Anterior cingulate cortex (tissue), 58 donors: ENCODE measurements at regions not wholly inside any gene's neighbourhood (a gene's known extent, or its start where the extent isn't known, plus 50 kb on each side); places are given as distances from the start of the nearest gene placed in this dataset.

Experiments used
- DNase-seq, 58 donors: peaks; one replicate each; lab custom pipeline; 2025; lab: John Stamatoyannopoulos, UW

- no peak for DNase-seq
These were observed 176.3 kb upstream of the ZBTB20 start for GRCh38 chr3:115323380-115323779.

GRCh38 chr3:115324056-115324455 lies 177.0 kb upstream of the ZBTB20 start:
- DNase-seq, result no peak

GRCh38 chr3:115325539-115325938 lies 178.5 kb upstream of the ZBTB20 start:
- no peak for DNase-seq

- DNase-seq, result peak in 1 of 58 donors; percentile 1
These were observed 183.3 kb upstream of the ZBTB20 start for GRCh38 chr3:115330430-115330829.

DNA sequence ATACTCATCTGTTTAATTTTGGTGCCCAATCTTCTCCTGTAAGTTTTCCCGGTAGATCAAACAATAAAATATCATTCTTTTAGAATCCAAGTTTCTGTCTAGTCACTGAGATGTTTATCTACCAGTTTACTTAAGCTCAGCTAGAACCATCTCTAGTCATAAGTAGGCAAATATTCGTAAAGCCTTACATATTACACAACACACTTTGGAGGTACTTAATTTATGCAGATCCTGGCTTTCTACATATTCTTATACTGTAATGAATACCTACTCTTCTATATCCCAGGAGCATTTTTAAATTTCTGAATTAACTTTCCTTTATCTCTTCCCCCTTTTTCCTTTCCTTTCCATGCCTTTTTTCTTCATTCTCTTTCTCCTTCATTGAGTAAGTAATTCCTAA lies 185.9 kb upstream of the ZBTB20 start:
- DNase-seq, result no peak

GRCh38 chr3:115336836-115337235 lies 189.7 kb upstream of the ZBTB20 start:
- no peak for DNase-seq

GRCh38 chr3:115340586-115340985 lies 193.5 kb upstream of the ZBTB20 start:
- no peak for DNase-seq

DNA sequence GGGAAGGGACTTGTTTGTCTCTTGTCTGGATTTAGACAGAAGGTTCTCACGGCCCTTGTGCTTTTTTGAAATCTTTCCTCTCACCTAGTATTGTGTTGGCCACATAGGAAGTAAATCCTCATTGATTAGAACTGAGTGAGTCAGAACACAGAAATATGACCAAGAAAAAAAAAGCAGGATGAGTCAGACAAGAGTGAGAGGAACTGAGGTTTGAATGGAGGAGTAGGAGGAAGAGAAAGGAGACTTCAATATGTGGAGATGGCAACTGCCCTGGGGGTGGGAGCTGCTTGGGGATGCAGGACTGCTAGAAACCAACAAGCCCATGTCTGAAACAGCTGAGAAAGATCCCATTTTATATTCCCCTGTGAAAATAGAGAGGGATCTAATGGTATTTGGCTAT lies 194.1 kb upstream of the ZBTB20 start:
- DNase-seq, result peak in 4 of 58 donors; percentile 0 to 5 (median 2)

- DNase-seq, result no peak
These were observed 200.6 kb upstream of the ZBTB20 start for GRCh38 chr3:115347737-115348136.

- DNase-seq, result no peak
These were observed 201.3 kb upstream of the ZBTB20 start for GRCh38 chr3:115348412-115348811.

DNA sequence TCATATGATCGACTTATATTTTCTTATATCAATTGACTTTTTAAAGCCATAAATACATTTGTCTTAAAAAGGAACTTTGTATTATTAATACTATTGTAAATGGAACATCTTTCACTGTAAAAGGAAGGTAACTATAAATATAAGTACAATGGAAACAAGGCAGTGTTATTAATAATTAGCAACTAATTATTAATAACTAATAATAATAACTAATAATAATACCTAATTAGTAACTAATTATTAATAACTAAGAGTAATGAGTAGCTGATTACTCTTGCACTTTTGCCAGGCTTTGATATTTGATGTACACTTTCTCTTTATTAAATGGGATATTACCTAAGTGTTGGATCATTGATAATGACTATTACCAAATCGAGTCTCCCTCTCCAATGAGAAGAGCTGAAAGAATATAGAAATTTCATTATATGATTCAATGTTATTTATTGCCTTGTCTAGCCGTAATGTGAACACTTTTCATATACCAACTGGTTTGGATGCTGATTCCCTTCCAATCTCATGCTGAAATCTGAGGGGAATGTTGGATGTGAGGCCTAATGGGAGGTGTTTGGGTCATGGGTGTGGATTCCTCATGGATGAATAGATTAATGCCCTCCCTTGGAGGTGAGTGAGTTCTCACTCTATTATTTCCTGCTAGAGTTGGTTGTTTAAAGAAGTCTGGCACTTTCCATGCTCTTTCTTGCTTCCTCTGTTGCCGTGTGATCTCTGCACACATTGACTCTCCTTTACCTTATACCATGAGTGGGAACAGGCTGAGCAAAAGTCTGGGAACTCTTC lies 202.1 kb upstream of the ZBTB20 start:
- DNase-seq, result no peak

DNA sequence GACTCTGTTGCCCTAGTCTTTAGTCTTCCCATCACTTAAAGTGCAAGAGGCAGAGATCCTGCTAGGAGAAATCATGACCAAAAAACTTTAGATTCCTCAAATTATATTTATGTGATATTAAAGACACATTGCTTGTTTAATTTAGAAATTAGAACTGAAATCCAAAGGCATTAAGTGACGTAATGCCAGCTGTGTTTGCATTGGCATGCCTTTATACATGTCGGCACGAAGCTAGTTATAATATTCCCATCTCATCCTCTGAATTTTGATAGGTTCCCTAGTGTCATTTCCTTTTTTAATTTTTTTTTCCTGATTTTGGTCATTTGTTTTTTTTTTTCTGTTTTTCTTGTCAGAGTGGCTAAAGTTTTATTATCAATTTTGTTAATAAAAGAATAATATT lies 203.5 kb upstream of the ZBTB20 start:
- no peak for DNase-seq

GRCh38 chr3:115351193-115351592 lies 204.1 kb upstream of the ZBTB20 start:
- no peak for DNase-seq

DNA sequence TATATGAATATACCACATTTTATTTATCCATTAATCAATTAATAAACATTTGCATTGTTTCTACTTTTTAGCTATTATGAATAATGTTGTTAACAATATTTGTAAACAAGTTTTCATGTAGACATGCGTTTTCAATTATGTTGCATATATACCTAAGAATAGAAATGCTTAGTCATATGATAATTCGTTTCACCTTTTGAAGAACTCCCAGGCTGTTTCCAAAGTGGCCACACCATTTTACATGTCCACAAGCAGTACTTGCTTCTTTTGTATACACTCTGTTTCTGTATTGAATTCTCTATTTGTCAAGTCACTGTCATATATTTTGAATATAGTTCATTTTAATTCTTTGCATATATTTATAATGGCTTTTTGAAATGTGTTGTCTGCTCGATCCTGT lies 206.9 kb upstream of the ZBTB20 start:
- DNase-seq, result no peak

- no peak for DNase-seq
These were observed 210.4 kb upstream of the ZBTB20 start for GRCh38 chr3:115357456-115357855.

- no peak for DNase-seq
These were observed 212.4 kb upstream of the ZBTB20 start for GRCh38 chr3:115359536-115359935.

- DNase-seq, result no peak
These were observed 214.7 kb upstream of the ZBTB20 start for GRCh38 chr3:115361806-115362205.

DNA sequence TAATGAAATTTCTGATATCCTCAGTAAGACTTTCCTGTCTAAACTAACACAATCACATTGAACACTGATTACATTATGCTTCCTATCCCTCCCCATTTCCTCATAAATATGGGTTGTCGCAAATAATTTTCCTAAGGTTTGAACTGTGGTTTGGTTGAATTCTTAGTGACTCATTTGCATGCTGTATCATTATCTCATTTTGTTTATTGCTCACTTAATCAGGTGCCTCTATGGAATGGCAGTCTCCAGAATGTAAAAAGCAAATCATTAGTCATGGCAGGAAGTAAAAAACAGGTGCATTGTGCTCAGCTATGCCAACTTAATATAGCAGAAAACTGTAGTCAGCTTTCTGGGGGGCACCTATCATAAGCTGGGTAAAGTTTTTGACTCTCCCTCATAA lies 216.0 kb upstream of the ZBTB20 start:
- no peak for DNase-seq

DNA sequence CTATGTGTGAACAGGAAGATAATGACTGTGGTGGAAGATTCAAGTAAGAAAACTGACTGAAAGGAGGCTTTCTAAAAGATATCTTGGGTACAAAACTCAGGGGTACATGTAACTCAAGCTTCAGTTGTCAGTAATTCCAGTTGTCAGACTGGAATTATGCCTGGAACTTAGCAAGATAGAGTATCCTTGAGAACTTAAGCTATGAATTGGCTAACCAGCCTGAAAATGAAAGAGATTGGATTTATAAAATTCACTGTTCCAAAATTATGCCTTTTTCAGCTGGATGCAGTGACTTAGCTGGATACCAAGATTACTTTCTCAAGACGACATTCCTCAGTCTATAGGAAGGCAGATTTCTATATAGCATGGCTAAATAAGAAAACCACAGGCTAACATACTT lies 221.9 kb upstream of the ZBTB20 start:
- DNase-seq, result no peak

DNA sequence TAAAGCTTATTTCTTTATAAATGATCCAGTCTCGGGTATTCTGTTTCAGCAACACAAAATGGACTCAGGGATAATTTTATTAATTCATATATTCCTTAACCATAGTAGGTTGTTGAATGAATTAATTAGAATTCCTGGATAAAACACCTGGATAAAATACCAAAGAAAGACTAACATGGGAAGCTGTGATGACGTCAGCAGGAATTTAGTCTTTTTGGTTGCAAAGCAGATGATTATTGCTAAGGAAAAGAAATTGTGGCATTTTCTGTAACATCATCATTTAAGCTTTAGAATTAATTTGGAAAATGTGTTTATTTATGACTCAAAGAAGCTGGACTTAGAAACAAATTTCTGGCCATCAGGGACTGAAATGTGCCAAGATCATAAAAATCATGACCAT lies 228.3 kb upstream of the ZBTB20 start:
- no peak for DNase-seq

DNA sequence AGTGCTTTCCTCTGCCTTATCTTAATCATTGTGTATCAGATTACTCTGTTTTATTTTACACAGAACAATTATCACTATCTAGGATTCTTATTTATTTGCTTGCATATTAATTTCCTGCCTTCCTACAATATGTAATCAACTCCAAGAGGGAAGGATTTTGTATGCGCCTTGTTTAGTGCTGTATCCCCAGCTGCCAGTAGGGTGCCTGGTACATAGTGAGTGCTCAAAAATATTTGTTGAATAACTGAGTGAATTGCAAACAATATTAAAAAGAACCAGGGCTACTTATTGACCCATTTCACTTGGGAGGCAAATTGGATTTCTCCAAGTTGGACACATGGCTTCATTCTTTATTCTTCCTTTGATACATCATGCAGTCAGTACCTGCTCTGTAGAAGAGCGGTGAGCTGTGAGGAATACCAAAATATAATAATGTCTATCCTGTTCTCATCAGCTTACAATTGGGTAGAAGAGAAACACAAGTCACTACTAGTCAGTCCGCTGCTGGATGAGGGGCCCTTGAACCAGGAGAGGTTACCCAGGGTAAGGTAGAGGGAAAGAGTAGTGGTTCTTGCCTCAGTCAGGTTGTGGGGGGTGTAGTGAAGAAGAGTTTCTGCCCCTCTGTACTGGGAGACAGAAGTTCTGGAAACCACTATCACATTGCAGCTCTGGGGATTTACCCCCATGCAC lies 233.9 kb upstream of the ZBTB20 start:
- no peak for DNase-seq

GRCh38 chr3:115381573-115381912 lies 234.5 kb upstream of the ZBTB20 start:
- DNase-seq, result peak in 41 of 58 donors; percentile 1 to 83 (median 37)
